ENCODE measurements at regions not wholly inside any gene's neighbourhood (a gene's known extent, or its start where the extent isn't known, plus 50 kb on each side); places are given as distances from the start of the nearest gene placed in this dataset.

GRCh38 chr5:155562158-155562557 is 548.6 kb downstream of the KIF4B start:
- no peak for TF ChIP-seq CTCF (IDR thresholded peaks at IDR 0.05)
- TF ChIP-seq POLR2AphosphoS5 (IDR thresholded peaks at IDR 0.05): no peak
- TF ChIP-seq POLR2A (IDR thresholded peaks at IDR 0.05): no peak
- TF ChIP-seq EP300 (IDR thresholded peaks at IDR 0.05): no peak
